GM23338 (cell line): ENCODE measurements at regions not wholly inside any gene's neighbourhood (a gene's known extent, or its start where the extent isn't known, plus 50 kb on each side); places are given as distances from the start of the nearest gene placed in this dataset.
A peak's percentile ranks its signal among the peaks of the same experiment; 100 is the strongest.

Experiments used
- ATAC-seq: fragments of 200-7000 bp; cut with Tn5 transposase; 3 replicates; pipeline ENCODE4 v1.9.1; 2020
- DNase-seq: peaks from one replicate; pipeline ENCODE4 v3.0.0-alpha.2; 2015; ENCODE audit warnings: low spot score
- H2AFZ ChIP-seq: fragments of 200-600 bp; sonication (generic); 2 replicates; pipeline ENCODE4 v1.8.0; 2016; ENCODE audit warnings: antibody characterized with exemption, mild to moderate bottlenecking, moderate library complexity
- H3F3A ChIP-seq: fragments of 200-600 bp; sonication (generic); replicated peaks from 2 replicates; pipeline ENCODE4 v1.8.0; 2017; ENCODE audit warnings: antibody characterized with exemption, mixed run types, low read depth
- H3K27ac ChIP-seq: fragments of 200-600 bp; sonication (generic); 2 replicates; pipeline ENCODE4 v1.6.1; 2016; ENCODE audit warnings: low read depth
- H3K27me3 ChIP-seq: fragments of 200-600 bp; sonication (generic); 2 replicates; pipeline ENCODE4 v1.8.0; 2016; ENCODE audit warnings: mild to moderate bottlenecking, mixed run types, moderate library complexity; ENCODE audit not compliant: insufficient read depth
- H3K36me3 ChIP-seq: fragments of 200-600 bp; sonication (generic); 2 replicates; pipeline ENCODE4 v1.8.0; 2016; ENCODE audit warnings: mild to moderate bottlenecking; ENCODE audit not compliant: insufficient read depth
- H3K4me1 ChIP-seq: fragments of 200-600 bp; sonication (generic); 2 replicates; pipeline ENCODE4 v1.8.0; 2016; ENCODE audit warnings: mild to moderate bottlenecking, moderate library complexity; ENCODE audit not compliant: insufficient read depth
- H3K4me2 ChIP-seq: fragments of 200-600 bp; sonication (generic); 2 replicates; pipeline ENCODE4 v1.7.1; 2017; ENCODE audit warnings: mixed run types
- H3K4me3 ChIP-seq: fragments of 200-600 bp; sonication (generic); 2 replicates; pipeline ENCODE4 v1.6.1; 2016; ENCODE audit warnings: mixed run types
- H3K79me2 ChIP-seq: fragments of 200-600 bp; sonication (generic); replicated peaks from 2 replicates; pipeline ENCODE4 v1.8.0; 2017; ENCODE audit warnings: mild to moderate bottlenecking; ENCODE audit not compliant: insufficient read depth
- H3K9me2 ChIP-seq: fragments of 200-600 bp; sonication (generic); 2 replicates; pipeline ENCODE4 v1.8.0; 2017; ENCODE audit not compliant: insufficient read depth
- H4K20me1 ChIP-seq: fragments of 200-600 bp; sonication (generic); replicated peaks from 2 replicates; pipeline ENCODE4 v1.8.0; 2017; ENCODE audit warnings: mild to moderate bottlenecking; ENCODE audit not compliant: insufficient read depth
- H3K27ac Mint-ChIP-seq: 2 replicates; pipeline ENCODE4 v1.8.0; 2020; ENCODE audit warnings: inconsistent platforms, mild to moderate bottlenecking, moderate library complexity, mixed read lengths
- H3K27me3 Mint-ChIP-seq: 3 replicates; pipeline ENCODE4 v1.8.0; 2022; ENCODE audit warnings: low read depth, mild to moderate bottlenecking, moderate library complexity, mixed read lengths, inconsistent platforms; ENCODE audit not compliant: insufficient read depth, poor library complexity
- H3K36me3 Mint-ChIP-seq: 3 replicates; pipeline ENCODE4 v1.8.0; 2021; ENCODE audit warnings: low read depth, mild to moderate bottlenecking, inconsistent platforms, moderate library complexity, mixed read lengths
- H3K4me1 Mint-ChIP-seq: 3 replicates; pipeline ENCODE4 v1.8.0; 2020; ENCODE audit warnings: mild to moderate bottlenecking, inconsistent platforms, mixed read lengths
- H3K4me3 Mint-ChIP-seq: 3 replicates; pipeline ENCODE4 v1.8.0; 2021; ENCODE audit warnings: moderate library complexity, mild to moderate bottlenecking, inconsistent platforms, mixed read lengths
- H3K9me3 Mint-ChIP-seq: 3 replicates; pipeline ENCODE4 v1.8.0; 2020; ENCODE audit warnings: moderate library complexity, mild to moderate bottlenecking, inconsistent platforms, mixed read lengths
- CREB1 ChIP-seq: fragments of 250-450 bp; sonication (Bioruptor Pico); IDR thresholded peaks from 2 replicates; pipeline ENCODE4 v1.5.0; 2020; ENCODE audit warnings: low read depth, mild to moderate bottlenecking, moderate library complexity
- EZH2phosphoT487 ChIP-seq: fragments of 200-600 bp; sonication (generic); IDR thresholded peaks from one replicate; pipeline ENCODE4 v1.8.1; 2018; ENCODE audit warnings: antibody characterized with exemption; ENCODE audit not compliant: unreplicated experiment
- JUNB ChIP-seq: IDR thresholded peaks from one replicate; pipeline ENCODE4 v1.6.1; 2016; ENCODE audit warnings: antibody characterized with exemption; ENCODE audit not compliant: unreplicated experiment
- STAT1 ChIP-seq: IDR thresholded peaks from one replicate; pipeline ENCODE4 v1.6.1; 2016; ENCODE audit warnings: antibody characterized with exemption; ENCODE audit not compliant: unreplicated experiment
- TF ChIP-seq, protein P1 (sequence below): fragments of 250-450 bp; sonication (Bioruptor Pico); IDR thresholded peaks from 2 replicates; pipeline ENCODE4 v1.5.0; 2020; ENCODE audit warnings: mild to moderate bottlenecking, moderate library complexity
- TF ChIP-seq, protein P2 (sequence below): IDR thresholded peaks from 2 replicates; pipeline ENCODE4 v1.6.1; 2016; ENCODE audit warnings: antibody characterized with exemption
- TF ChIP-seq, protein P3 (sequence below), 2 experiments: fragments of 200-600 bp in 1 of 2; sonication (generic) in 1 of 2; conservative IDR thresholded peaks; 2 replicates each; pipeline versions ENCODE4 v1.5.1 to v1.6.1; 2016 to 2017; ENCODE audit warnings: antibody characterized with exemption in 2 of 2, low read depth in 2 of 2, mild to moderate bottlenecking in 2 of 2, moderate library complexity in 1 of 2

DNA sequence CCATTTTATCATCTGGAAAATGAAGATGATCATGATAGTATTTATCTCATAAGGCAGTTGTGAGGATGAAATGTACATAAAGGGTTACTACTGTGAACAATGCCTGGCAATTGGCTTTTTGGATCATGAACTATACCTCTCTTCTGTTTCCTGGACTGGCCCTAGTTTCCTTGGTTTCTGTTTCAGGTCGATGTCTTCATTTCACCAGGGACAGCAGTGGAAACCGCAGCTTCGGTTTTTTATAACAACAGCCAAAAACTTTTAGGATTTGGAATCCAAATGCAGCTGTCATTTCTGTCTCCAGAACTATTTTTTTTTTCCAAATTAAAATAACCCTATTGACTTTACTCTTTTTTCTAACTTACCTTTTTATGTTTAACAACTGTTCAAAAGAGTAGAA lies 425.1 kb downstream of the RND3 start (continued):
- TF ChIP-seq, protein P1, sequence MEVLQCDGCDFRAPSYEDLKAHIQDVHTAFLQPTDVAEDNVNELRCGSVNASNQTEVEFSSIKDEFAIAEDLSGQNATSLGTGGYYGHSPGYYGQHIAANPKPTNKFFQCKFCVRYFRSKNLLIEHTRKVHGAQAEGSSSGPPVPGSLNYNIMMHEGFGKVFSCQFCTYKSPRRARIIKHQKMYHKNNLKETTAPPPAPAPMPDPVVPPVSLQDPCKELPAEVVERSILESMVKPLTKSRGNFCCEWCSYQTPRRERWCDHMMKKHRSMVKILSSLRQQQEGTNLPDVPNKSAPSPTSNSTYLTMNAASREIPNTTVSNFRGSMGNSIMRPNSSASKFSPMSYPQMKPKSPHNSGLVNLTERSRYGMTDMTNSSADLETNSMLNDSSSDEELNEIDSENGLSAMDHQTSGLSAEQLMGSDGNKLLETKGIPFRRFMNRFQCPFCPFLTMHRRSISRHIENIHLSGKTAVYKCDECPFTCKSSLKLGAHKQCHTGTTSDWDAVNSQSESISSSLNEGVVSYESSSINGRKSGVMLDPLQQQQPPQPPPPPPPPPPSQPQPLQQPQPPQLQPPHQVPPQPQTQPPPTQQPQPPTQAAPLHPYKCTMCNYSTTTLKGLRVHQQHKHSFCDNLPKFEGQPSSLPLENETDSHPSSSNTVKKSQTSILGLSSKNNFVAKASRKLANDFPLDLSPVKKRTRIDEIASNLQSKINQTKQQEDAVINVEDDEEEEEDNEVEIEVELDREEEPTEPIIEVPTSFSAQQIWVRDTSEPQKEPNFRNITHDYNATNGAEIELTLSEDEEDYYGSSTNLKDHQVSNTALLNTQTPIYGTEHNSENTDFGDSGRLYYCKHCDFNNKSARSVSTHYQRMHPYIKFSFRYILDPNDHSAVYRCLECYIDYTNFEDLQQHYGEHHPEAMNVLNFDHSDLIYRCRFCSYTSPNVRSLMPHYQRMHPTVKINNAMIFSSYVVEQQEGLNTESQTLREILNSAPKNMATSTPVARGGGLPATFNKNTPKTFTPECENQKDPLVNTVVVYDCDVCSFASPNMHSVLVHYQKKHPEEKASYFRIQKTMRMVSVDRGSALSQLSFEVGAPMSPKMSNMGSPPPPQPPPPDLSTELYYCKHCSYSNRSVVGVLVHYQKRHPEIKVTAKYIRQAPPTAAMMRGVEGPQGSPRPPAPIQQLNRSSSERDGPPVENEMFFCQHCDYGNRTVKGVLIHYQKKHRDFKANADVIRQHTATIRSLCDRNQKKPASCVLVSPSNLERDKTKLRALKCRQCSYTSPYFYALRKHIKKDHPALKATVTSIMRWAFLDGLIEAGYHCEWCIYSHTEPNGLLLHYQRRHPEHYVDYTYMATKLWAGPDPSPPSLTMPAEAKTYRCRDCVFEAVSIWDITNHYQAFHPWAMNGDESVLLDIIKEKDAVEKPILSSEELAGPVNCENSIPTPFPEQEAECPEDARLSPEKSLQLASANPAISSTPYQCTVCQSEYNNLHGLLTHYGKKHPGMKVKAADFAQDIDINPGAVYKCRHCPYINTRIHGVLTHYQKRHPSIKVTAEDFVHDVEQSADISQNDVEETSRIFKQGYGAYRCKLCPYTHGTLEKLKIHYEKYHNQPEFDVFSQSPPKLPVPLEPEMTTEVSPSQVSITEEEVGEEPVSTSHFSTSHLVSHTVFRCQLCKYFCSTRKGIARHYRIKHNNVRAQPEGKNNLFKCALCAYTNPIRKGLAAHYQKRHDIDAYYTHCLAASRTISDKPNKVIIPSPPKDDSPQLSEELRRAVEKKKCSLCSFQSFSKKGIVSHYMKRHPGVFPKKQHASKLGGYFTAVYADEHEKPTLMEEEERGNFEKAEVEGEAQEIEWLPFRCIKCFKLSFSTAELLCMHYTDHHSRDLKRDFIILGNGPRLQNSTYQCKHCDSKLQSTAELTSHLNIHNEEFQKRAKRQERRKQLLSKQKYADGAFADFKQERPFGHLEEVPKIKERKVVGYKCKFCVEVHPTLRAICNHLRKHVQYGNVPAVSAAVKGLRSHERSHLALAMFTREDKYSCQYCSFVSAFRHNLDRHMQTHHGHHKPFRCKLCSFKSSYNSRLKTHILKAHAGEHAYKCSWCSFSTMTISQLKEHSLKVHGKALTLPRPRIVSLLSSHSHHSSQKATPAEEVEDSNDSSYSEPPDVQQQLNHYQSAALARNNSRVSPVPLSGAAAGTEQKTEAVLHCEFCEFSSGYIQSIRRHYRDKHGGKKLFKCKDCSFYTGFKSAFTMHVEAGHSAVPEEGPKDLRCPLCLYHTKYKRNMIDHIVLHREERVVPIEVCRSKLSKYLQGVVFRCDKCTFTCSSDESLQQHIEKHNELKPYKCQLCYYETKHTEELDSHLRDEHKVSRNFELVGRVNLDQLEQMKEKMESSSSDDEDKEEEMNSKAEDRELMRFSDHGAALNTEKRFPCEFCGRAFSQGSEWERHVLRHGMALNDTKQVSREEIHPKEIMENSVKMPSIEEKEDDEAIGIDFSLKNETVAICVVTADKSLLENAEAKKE (CRISPR knock-in tag): no peak

DNA sequence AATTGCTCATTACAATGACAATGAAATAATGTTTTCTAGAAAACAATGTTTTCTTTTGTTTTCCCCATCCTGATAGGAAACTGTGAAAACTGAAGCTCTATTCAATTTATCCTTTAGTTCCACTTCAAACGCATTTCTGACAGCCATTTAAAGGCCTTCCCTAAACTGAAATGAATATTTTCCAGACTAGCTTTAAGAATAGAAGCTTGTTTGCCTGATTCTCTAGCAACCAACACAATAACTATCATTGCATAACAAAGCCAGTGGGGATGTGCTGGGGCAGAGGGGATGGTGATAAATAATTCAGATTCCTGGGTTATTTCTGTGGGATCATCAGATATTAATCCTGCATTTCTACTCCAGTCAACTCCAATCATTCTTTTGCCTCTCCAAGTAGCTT lies 427.1 kb downstream of the RND3 start:
- Mint-ChIP-seq H3K9me3 (no peaks in the 10 kb centered on the region; the same call in 2 of the 3 replicates), H3K4me1 (peaks cover 48% of the 10 kb centered on the region), H3K4me3 (no peak overlapping the region), H3K36me3 (no peaks in the 10 kb centered on the region), H3K27me3 (no peaks in the 10 kb centered on the region), H3K27ac (no peak overlapping the region; the same call in 1 of the 2 replicates)
- Histone ChIP-seq H3K36me3 (no peaks in the 10 kb centered on the region), H3K27me3 (no peaks in the 10 kb centered on the region), H2AFZ (no peak overlapping the region), H3K4me2 (peak overlapping the region; percentile 13; the same call in 1 of the 2 replicates), H3K4me3 (no peak overlapping the region), H3K9me2 (no peaks in the 10 kb centered on the region), H3K27ac (no peak overlapping the region), H3F3A (no peaks in the 10 kb centered on the region), H3K79me2 (no peaks in the 10 kb centered on the region), H4K20me1 (no peaks in the 10 kb centered on the region), H3K4me1 (peaks cover 58% of the 10 kb centered on the region)
- ATAC-seq: no peak
- DNase-seq: peak; percentile 68
- TF ChIP-seq, protein P2, sequence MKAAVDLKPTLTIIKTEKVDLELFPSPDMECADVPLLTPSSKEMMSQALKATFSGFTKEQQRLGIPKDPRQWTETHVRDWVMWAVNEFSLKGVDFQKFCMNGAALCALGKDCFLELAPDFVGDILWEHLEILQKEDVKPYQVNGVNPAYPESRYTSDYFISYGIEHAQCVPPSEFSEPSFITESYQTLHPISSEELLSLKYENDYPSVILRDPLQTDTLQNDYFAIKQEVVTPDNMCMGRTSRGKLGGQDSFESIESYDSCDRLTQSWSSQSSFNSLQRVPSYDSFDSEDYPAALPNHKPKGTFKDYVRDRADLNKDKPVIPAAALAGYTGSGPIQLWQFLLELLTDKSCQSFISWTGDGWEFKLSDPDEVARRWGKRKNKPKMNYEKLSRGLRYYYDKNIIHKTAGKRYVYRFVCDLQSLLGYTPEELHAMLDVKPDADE: no peak
- TF ChIP-seq STAT1: no peak
- TF ChIP-seq, protein P3, sequence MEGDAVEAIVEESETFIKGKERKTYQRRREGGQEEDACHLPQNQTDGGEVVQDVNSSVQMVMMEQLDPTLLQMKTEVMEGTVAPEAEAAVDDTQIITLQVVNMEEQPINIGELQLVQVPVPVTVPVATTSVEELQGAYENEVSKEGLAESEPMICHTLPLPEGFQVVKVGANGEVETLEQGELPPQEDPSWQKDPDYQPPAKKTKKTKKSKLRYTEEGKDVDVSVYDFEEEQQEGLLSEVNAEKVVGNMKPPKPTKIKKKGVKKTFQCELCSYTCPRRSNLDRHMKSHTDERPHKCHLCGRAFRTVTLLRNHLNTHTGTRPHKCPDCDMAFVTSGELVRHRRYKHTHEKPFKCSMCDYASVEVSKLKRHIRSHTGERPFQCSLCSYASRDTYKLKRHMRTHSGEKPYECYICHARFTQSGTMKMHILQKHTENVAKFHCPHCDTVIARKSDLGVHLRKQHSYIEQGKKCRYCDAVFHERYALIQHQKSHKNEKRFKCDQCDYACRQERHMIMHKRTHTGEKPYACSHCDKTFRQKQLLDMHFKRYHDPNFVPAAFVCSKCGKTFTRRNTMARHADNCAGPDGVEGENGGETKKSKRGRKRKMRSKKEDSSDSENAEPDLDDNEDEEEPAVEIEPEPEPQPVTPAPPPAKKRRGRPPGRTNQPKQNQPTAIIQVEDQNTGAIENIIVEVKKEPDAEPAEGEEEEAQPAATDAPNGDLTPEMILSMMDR (conservative IDR thresholded peaks at IDR 0.05; ENCODE audit: low read depth in 2 of 2): no peak
- TF ChIP-seq JUNB: no peak
- no peak for TF ChIP-seq EZH2phosphoT487
- TF ChIP-seq, protein P1 (CRISPR knock-in tag): no peak
- no peak for TF ChIP-seq CREB1 (CRISPR knock-in tag)
